Epidermal melanocyte (primary cell): ENCODE measurements at regions not wholly inside any gene's neighbourhood (a gene's known extent, or its start where the extent isn't known, plus 50 kb on each side); places are given as distances from the start of the nearest gene placed in this dataset.

Source experiments
- DNase-seq: peaks from one replicate; pipeline ENCODE4 v3.0.0; 2011; ENCODE audit warnings: low spot score; ENCODE audit not compliant: insufficient read length

DNA sequence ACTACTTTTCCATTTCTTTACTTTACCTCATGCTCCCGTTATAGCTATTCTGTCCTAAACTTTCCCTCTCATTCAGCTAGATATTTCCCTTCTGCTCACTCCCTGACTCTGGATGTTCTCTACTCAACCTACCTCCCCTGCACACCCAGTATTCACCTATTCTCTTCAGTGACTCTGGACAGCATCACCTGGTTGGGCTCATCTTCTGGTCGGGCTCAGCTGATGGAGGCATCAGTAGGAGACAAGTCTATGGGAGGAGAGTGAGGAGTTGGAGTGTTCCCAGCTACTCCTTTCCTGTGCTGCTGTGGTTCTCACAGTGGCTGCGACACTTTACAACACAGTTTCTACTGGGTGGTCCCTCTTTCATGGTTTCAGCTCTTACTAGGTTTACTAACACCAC lies 493.9 kb downstream of the DMAC1 start:
- DNase-seq = no peak

- DNase-seq = no peak
Observed at GRCh38 chr9:7304627-7304995, 495.0 kb downstream of the DMAC1 start.

DNA sequence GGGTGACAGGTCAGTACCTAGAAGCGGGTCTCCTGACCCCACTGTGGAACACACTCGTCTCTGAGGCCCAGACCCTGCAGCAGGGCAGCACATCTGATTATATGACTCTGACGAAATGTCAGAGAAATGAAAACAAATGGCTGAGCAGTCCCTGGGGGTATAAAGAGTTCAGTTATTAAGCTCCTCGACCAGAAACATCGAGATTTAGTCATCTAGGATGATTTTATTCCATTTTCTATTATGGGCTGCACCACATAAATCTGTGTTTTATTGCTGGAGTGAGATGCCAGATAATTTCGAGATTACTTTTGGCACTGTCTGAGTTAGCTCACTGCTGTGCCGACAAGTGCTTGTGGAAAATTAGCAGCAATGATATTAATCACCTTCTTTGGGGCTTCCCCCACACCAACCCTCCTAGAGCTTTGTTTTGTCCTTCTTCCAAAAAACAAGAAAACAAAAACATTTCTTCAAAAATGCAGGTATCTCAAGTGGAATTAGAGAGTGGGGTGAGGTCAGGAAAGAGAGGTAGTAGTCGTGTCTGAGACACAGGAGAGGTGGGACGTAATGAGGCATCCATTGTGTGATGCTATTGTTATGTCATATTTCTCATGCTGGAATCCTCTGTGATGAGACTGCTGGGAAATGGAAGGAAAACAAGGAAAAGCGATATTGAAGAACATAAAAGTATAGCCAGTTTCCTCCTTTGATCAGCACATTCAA lies 495.5 kb downstream of the DMAC1 start:
- DNase-seq = no peak

DNA sequence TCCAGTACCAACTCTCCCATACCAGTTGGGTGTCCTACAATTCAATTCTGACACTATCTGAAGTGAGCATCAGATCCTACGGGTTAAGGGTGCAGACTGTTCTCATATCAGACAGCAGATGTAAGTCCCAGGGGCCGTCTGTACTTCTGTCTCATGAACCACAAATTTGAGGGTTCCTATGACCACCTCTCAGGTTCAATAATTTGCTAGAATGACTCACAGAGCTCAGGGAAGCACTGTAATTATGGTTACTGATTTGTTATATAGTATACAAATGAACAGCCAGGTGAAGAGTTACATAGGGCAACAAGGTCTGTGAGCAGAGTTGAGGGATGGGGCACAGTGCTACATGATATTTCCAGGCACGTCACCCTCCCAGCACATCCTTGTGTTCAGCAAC lies 499.1 kb downstream of the DMAC1 start:
- no peak for DNase-seq

DNA sequence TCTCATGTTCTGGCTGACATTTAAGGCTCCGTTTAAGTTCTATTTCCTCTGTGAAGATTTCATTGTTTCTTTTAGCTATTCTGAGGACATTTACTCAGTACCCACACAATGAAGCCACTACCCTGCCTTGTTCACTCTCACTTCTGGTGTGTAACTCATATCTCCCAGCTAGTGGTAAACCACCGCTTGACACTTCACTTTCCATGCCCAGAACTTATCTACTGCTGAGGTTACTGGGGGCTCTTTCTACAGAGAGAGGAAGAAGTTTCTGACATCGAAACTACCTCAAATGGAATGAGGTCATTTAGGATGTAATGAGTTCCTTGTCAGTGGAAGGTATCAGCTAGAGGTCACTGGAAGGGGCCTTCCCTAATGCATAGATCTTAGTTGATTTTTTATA lies 501.5 kb downstream of the DMAC1 start:
- DNase-seq = no peak

GRCh38 chr9:7297521-7297920 lies 502.1 kb downstream of the DMAC1 start:
- no peak for DNase-seq

GRCh38 chr9:7293091-7293490 lies 506.5 kb downstream of the DMAC1 start:
- no peak for DNase-seq

GRCh38 chr9:7289773-7290172 lies 509.8 kb downstream of the DMAC1 start:
- DNase-seq = no peak

DNA sequence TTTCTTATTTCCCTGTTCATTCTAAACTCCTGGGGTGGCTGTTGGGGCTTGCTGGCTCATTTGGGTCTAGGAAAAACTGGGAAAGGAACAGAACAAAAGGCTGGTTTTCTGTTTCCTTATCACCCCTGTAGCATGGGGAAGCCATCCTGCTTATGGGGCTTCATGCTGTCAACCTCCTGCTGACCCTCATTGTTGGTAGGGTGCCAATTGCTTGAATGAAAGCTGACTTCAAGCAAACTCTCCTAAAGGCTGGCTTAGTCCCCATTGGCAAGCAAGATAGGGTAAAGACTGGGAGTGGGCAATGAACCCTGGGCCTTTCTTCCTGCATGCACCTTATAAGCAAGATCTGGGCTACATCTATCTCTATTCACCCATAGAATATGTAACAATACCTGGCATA lies 511.6 kb downstream of the DMAC1 start:
- no peak for DNase-seq

DNA sequence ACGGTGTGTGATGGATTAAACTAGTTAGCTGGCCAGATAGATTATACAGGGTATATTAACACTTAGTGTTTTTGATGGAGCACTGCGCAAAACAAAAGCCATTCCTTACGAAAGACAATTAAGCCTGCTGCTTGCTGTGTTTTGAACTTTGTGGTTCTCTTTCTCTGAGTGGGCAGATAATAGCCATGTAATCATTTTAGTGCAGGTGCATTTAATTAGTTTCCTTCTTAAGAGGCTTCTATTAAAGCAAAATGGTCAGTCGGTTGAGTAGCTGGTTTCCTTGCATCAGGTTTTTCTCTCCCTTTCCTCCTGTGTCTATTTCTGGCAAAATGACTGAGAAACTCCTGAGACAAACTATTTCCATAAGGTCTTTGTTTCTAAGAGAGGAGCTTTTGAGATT lies 512.5 kb downstream of the DMAC1 start:
- DNase-seq = no peak

- DNase-seq = no peak
Observed at GRCh38 chr9:7286101-7286500, 513.5 kb downstream of the DMAC1 start.

DNA sequence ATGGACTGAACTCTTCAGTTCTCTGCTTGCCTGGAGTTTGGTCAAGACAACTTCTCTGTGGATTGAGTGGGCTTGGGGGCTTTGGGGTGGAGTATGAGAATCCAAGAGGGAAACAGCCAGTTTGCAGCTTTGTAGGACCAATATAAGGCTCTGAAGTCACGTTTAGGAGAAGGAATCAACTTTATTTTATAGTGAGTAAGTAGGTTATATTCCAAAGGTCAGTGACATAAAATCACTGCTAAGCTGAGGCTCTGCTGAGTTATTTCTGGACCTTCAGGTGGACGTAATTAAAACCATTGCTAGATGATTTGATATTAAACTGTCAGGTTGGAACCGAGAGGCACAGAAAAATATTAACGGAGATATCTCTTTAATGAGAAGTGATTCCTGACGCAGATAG lies 514.4 kb downstream of the DMAC1 start:
- DNase-seq = no peak

GRCh38 chr9:7284517-7284916 lies 515.1 kb downstream of the DMAC1 start:
- no peak for DNase-seq

DNA sequence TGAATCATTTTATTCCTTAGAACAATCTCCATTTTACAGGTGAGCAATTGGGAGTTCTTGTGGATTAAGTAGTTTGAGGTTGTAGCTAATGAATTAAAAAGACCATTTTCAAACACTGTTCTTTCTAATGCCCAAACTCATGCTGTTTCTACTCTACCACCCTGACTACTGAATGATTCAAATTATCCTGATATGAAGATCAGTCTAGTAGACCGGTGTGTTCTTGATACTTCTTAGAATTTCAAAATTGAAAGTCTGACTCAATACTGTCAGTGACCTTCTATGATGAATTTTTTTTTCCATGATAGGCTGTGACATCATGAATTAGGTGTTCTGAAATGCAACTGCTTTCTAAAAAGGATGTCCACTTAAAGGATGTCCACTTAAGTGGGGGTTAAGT lies 515.5 kb downstream of the DMAC1 start:
- DNase-seq = no peak

- DNase-seq = no peak
Observed at GRCh38 chr9:7273575-7273974, 515.8 kb downstream of the KDM4C start.

GRCh38 chr9:7266911-7267595 lies 509.3 kb downstream of the KDM4C start:
- peak; percentile 30 for DNase-seq

- no peak for DNase-seq
Observed at GRCh38 chr9:7265181-7265580, 507.4 kb downstream of the KDM4C start.

DNA sequence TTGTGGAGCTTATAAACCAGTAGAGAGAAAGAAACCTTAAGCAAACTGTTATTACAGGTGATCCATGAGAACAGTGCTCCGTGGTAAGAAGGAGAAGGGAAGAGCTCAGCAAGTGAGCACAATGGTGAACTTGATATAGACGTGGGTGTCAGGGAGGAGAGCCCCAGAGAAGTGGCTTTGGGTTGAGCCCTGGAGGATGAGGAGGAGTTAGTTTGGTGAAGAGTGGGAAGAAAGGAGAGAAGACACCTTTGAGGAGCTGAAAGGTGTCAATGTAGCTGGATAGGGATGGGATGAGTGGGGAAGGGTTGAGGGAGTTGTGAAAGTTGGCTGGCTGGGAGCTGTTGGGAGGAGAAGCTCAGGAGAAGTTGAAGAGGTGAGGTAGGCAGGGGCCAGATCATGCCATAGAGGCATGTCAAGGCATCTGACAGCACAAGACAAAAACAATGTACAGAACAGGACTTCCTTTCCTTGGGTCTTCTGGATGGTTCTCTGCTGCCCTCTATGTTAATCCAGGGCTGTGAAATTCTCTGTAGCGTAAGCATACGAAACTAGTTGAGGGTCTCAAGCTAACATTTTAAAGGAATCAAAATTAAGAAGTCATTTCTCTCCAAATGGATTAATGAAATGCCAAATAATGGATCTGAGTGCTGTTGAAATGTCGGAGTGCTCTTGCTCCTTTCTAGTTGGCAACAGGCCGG lies 501.9 kb downstream of the KDM4C start:
- no peak for DNase-seq

DNA sequence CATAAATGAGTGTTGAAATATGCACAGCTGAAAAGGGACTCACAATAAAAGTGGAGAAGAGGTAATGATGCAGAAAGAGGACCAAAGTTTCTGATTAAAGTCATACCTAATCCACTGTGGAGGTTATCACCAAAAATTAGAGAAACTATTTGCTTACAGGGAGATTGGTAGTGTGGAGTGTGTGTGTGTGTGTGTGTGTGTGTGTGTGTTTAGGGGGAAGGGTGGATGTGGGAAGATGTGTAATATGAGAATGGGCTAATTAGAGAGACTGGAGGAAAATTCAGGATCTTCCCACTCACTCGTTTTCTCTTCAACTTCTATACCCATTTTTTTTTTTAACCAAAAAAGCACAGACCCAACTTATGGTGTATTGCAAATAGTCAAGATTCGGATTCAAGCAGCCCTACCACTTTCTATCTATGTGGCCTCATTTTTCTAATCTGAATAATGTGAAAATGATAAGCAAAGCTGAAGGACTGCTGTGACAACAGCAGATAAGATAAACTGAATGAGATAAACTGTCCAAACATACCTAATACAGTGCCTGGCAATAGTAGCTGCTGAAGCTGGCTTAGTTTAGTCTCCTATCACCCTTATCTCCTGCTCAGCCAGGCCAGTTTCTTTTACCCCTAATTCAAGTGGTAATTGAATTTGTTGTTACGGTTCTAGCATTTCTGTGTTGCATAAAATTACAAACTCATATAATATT lies 501.1 kb downstream of the KDM4C start:
- DNase-seq = no peak

DNA sequence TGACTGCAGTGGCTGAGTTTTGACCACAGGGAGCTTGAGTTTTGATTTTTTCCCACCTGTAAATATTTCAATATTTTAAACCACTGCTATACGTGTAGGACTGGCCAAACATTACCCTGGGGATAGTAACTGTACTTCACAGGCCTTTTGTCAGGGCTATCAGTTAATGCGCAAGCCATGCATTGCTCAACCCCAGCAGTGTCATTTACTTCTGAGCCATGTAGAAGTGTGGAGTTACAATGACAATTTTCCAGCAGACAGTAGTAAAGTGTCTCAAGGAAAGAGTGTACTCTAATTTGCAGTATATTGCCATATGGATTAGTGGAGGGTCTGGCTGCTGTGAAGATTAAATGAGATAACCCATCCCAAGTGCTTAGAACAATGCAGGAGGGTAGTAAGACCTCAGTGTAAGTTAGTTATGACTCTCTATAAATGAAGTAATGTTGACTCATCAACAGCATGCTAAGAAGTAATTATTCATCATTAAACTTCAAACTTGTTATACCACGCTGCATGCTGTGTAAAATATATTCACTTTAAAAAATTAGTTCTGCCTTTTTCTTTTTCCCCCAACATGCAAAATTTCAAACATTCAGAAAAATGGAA lies 489.2 kb downstream of the KDM4C start:
- DNase-seq = no peak

- DNase-seq = no peak
Observed at GRCh38 chr9:7245976-7246580, 488.3 kb downstream of the KDM4C start.
